ENCODE measurements at regions not wholly inside any gene's neighbourhood (a gene's known extent, or its start where the extent isn't known, plus 50 kb on each side); places are given as distances from the start of the nearest gene placed in this dataset.

DNA sequence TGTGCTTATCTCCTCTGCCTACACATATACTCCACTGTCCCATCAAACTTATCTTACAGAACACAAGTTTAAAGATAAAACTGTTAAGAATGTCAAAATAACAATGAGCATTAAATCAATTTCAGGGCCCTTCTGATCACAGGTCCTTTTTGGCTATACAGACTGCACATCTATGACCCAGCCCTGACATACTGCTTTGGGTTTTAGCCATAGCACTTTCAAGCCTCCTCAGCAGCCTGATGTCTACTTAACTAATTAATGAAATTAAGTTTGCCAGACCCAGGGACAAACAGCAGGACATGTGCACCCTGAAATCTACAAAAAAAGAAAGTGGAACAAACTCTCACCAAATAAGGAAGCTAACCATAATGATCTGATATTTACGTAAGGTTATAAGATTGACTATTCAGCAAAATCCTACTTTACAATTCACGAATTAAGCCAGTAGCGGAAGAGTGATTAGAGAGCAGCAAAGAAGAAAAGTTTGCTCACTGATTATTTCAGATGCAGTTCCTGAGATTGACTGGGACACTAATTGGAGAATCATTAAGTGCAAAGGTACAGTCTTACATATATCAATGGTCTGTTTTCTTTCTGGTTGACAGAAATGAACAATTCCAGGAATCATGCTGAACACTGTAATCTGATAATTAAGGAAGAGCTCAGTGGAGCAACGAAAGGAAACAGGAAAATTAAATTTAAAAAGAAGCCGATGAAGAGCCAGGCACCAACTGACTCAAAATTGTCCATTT is 669.3 kb upstream of the LRRN3 start:
- TF ChIP-seq POLR2A (IDR thresholded peaks at IDR 0.05; ENCODE audit: low read depth, low read length) (no peak), PAX5 (IDR thresholded peaks at IDR 0.05; ENCODE audit: insufficient read depth, low read length, severe bottlenecking) (no peak), TAF1 (IDR thresholded peaks at IDR 0.05; ENCODE audit: low read depth, low read length) (no peak), SPI1 (IDR thresholded peaks at IDR 0.05; ENCODE audit: low read depth, low read length) (no peak), POLR2AphosphoS5 (IDR thresholded peaks at IDR 0.05; ENCODE audit: low read depth, low read length) (no peak)

All from GM12891 (cell line).